CD14-positive monocyte (primary cell): ENCODE measurements at regions not wholly inside any gene's neighbourhood (a gene's known extent, or its start where the extent isn't known, plus 50 kb on each side); places are given as distances from the start of the nearest gene placed in this dataset.

Experiments used
- DNase-seq, 3 donors: peaks; one replicate each; pipeline ENCODE4 v3.0.0-alpha.2; 2011 to 2022
- H2AFZ ChIP-seq: 2 replicates; pipeline ENCODE4 v1.6.0; 2012; ENCODE audit warnings: mild to moderate bottlenecking, low read depth, low read length, inconsistent platforms; ENCODE audit not compliant: insufficient read depth, poor library complexity, severe bottlenecking
- H3K27ac ChIP-seq, 2 donors: 1 replicate in 1 of 2; 2 replicates in 1 of 2; pipeline ENCODE4 v1.5.1; 2012 to 2013; ENCODE audit warnings: low read length in 2 of 2, control low read depth in 1 of 2, inconsistent platforms in 1 of 2, low read depth in 1 of 2, mild to moderate bottlenecking in 1 of 2
- H3K27me3 ChIP-seq, 2 donors: one replicate each; pipeline versions ENCODE4 v1.6.0 to v1.6.1; 2011 to 2013; ENCODE audit warnings: low read length in 2 of 2; ENCODE audit not compliant: control insufficient read depth in 2 of 2, insufficient read depth in 2 of 2
- H3K36me3 ChIP-seq, 2 donors: replicated peaks in 1 of 2; 1 replicate in 1 of 2; 2 replicates in 1 of 2; pipeline versions ENCODE4 v1.5.1 to v1.6.1; 2012 to 2013; ENCODE audit warnings: low read length in 2 of 2, control low read depth in 1 of 2, inconsistent platforms in 1 of 2, mild to moderate bottlenecking in 1 of 2; ENCODE audit not compliant: insufficient read depth in 2 of 2, control insufficient read depth in 1 of 2
- H3K4me1 ChIP-seq, 2 donors: 1 replicate in 1 of 2; 2 replicates in 1 of 2; pipeline versions ENCODE4 v1.5.1 to v1.6.1; 2012 to 2013; ENCODE audit warnings: low read length in 2 of 2, control low read depth in 1 of 2, inconsistent platforms in 1 of 2, mild to moderate bottlenecking in 1 of 2, moderate library complexity in 1 of 2; ENCODE audit not compliant: insufficient read depth in 2 of 2, control insufficient read depth in 1 of 2
- H3K4me2 ChIP-seq: replicated peaks from 2 replicates; pipeline ENCODE3; 2012; ENCODE audit warnings: low read length, moderate library complexity, mild to moderate bottlenecking; ENCODE audit not compliant: poor library complexity, severe bottlenecking; ENCODE audit errors: extremely low read depth
- H3K4me3 ChIP-seq, 3 experiments: fragments of 200-600 bp in 1 of 3; sonication (generic) in 1 of 3; replicated peaks in 1 of 3; 1 replicate in 2 of 3; 2 replicates in 1 of 3; pipeline ENCODE4 v1.5.1; 2011 to 2013; ENCODE audit warnings: low read length in 3 of 3, mild to moderate bottlenecking in 3 of 3, control low read depth in 2 of 3, low read depth in 2 of 3, inconsistent platforms in 1 of 3, moderate library complexity in 1 of 3
- H3K79me2 ChIP-seq: 2 replicates; pipeline ENCODE4 v1.6.0; 2012; ENCODE audit warnings: mild to moderate bottlenecking, control low read depth, inconsistent platforms, low read length, moderate library complexity; ENCODE audit not compliant: insufficient read depth
- H3K9ac ChIP-seq: 2 replicates; pipeline ENCODE4 v1.6.0; 2017; ENCODE audit warnings: low read length, mild to moderate bottlenecking; ENCODE audit not compliant: insufficient read depth, poor library complexity, severe bottlenecking
- H3K9me3 ChIP-seq, 2 donors: replicated peaks in 1 of 2; 1 replicate in 1 of 2; 2 replicates in 1 of 2; pipeline versions ENCODE4 v1.5.1 to v1.6.1; 2012 to 2013; ENCODE audit warnings: low read length in 2 of 2, control low read depth in 1 of 2; ENCODE audit not compliant: control insufficient read depth in 1 of 2, insufficient read depth in 1 of 2
- H4K20me1 ChIP-seq: 2 replicates; pipeline ENCODE4 v1.6.0; 2012; ENCODE audit warnings: mild to moderate bottlenecking, low read length, control low read depth, moderate library complexity; ENCODE audit not compliant: insufficient read depth
- H3K27ac Mint-ChIP-seq, 7 donors: one replicate each; pipeline ENCODE4 v1.8.0; 2020; ENCODE audit warnings: mild to moderate bottlenecking in 7 of 7, mixed read lengths in 7 of 7, moderate library complexity in 6 of 7, inconsistent platforms in 2 of 7
- H3K27me3 Mint-ChIP-seq, 3 donors: one replicate each; pipeline ENCODE4 v1.8.0; 2021 to 2022; ENCODE audit warnings: low read depth in 3 of 3, mild to moderate bottlenecking in 3 of 3, mixed read lengths in 3 of 3, moderate library complexity in 3 of 3, inconsistent platforms in 1 of 3
- H3K36me3 Mint-ChIP-seq, 2 donors: one replicate each; pipeline ENCODE4 v1.8.0; 2020; ENCODE audit warnings: mixed read lengths in 2 of 2, inconsistent platforms in 1 of 2, mild to moderate bottlenecking in 1 of 2
- H3K4me1 Mint-ChIP-seq: one replicate; pipeline ENCODE4 v1.8.0; 2020; ENCODE audit warnings: mild to moderate bottlenecking, mixed read lengths
- H3K4me3 Mint-ChIP-seq, 2 donors: one replicate each; pipeline ENCODE4 v1.8.0; 2020; ENCODE audit warnings: mild to moderate bottlenecking in 2 of 2, mixed read lengths in 2 of 2, moderate library complexity in 1 of 2
- H3K9me3 Mint-ChIP-seq, 7 donors: one replicate each; pipeline ENCODE4 v1.8.0; 2020 to 2022; ENCODE audit warnings: mixed read lengths in 7 of 7, mild to moderate bottlenecking in 6 of 7, moderate library complexity in 6 of 7, inconsistent platforms in 2 of 7
- WGBS: methylation state at CpG from one replicate; pipeline ENCODE4 v1.1.5; 2013; ENCODE audit warnings: missing lambda C conversion rate; ENCODE audit not compliant: insufficient coverage; 5-methylcytosine and 5-hydroxymethylcytosine counted together
- intact Hi-C, 2 donors: fragments of 100-400 bp; cut with micrococcal nuclease; formaldehyde crosslinking; loops; one replicate each; pipeline versions ENCODE4 v1.15.0 to v1.15.1; 2023
- TF ChIP-seq, protein P1 (sequence below): fragments of 200-600 bp; IDR thresholded peaks from one replicate; pipeline ENCODE4 v1.8.0; 2022; ENCODE audit warnings: antibody characterized with exemption, mild to moderate bottlenecking

DNA sequence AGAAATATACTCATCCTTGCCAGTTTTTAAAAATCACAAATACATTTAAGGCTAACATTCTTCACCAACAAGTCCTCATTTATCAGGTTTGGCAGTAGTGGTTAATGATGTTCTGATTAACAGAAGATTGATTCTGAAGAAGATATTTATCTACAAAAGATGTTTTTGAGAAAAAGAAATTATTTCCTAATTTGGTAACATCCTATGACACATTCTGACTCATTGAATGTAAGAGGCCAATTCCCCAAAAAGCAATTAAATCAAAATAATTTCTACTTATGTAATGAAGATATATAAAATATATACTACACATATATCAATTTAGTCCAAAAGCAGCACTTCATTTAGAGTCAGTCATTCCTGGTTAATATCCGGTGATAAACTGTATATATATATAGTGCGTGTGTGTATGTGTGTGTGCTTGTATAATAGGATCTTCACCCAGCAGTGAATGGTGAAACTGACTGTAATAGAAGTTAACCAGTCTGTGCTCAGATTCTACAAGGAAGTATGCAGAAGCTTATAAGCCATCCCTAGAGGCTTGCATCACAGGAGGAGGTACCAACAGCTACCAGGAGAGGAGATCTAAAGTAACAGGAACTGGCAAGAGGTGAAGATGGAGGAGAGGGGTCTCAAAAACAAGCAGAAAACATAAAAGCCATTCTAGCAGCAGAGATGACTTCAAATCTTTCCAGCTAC, 82.9 kb upstream of the MARCKS start:
- Histone ChIP-seq H3K27me3 (no peaks in the 10 kb centered on the region), H3K27ac (peak overlapping the region; percentile 32 to 66), H3K79me2 (no peaks in the 10 kb centered on the region), H3K4me2 (no peak overlapping the region), H2AFZ (peak overlapping the region; percentile 23), H3K4me3 (no peak overlapping the region), H3K4me1 (peaks cover 4 to 13% of the 10 kb centered on the region in 2 donors), H3K36me3 (no peaks in the 10 kb centered on the region), H3K9ac (no peak overlapping the region), H4K20me1 (no peaks in the 10 kb centered on the region), H3K9me3 (no peaks in the 10 kb centered on the region)
- Mint-ChIP-seq H3K27ac (peak overlapping the region; percentile 4 to 87 (median 52)), H3K36me3 (peaks cover 0 to 2% of the 10 kb centered on the region in 2 donors), H3K27me3 (no peaks in the 10 kb centered on the region), H3K4me3 (no peak overlapping the region), H3K4me1 (peaks cover 11% of the 10 kb centered on the region), H3K9me3 (peaks cover 0 to 2% (median 0%) of the 10 kb centered on the region in 7 donors)
- intact Hi-C loops, result loop anchor here in 1 of 2 donors (5.0 kb wide), 1 partner anchor 33 kb away; no protein-coding TSS in a partner anchor
- 50% methylated on average over 1 of the region's 2 CpGs for WGBS
- DNase-seq, result peak; percentile 50 to 75 (median 60)
- TF ChIP-seq, protein P1, sequence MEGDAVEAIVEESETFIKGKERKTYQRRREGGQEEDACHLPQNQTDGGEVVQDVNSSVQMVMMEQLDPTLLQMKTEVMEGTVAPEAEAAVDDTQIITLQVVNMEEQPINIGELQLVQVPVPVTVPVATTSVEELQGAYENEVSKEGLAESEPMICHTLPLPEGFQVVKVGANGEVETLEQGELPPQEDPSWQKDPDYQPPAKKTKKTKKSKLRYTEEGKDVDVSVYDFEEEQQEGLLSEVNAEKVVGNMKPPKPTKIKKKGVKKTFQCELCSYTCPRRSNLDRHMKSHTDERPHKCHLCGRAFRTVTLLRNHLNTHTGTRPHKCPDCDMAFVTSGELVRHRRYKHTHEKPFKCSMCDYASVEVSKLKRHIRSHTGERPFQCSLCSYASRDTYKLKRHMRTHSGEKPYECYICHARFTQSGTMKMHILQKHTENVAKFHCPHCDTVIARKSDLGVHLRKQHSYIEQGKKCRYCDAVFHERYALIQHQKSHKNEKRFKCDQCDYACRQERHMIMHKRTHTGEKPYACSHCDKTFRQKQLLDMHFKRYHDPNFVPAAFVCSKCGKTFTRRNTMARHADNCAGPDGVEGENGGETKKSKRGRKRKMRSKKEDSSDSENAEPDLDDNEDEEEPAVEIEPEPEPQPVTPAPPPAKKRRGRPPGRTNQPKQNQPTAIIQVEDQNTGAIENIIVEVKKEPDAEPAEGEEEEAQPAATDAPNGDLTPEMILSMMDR, result no peak

DNA sequence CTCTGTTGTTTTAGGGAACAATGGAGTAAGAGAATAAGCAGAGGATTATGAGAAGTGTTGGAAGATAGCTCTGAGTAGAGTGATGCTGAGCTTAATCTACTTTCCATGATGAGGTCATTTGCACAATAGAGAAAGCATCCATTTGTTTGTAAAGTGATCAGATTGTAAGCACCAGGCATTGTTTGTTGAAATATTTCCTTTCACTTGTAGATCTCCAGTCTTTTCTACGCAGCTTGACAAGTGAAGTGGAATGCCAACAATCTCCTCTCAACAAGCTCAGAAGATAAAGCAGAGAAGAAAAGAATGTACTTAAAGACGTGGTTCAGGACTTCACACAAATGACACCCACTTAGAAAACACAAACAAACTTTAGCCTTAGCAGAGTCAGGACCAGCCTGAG, 80.1 kb upstream of the MARCKS start:
- H4K20me1 ChIP-seq, result no peaks in the 10 kb centered on the region

More for the DNA sequence above, 80.1 kb upstream of the MARCKS start:
- no peak overlapping the region for H3K9ac ChIP-seq
- H3K4me3 ChIP-seq, result no peak overlapping the region
- no peaks in the 10 kb centered on the region for H3K79me2 ChIP-seq
- Mint-ChIP-seq H3K9me3 (peaks cover 0 to 2% (median 0%) of the 10 kb centered on the region in 7 donors), H3K4me3 (no peak overlapping the region), H3K27me3 (no peaks in the 10 kb centered on the region), H3K36me3 (peaks cover 0 to 2% of the 10 kb centered on the region in 2 donors), H3K27ac (no peak overlapping the region), H3K4me1 (peaks cover 11% of the 10 kb centered on the region)
- H3K27me3 ChIP-seq, result no peaks in the 10 kb centered on the region
- H2AFZ ChIP-seq, result no peak overlapping the region
- peaks cover 4 to 13% of the 10 kb centered on the region in 2 donors for H3K4me1 ChIP-seq
- WGBS, result 90% methylated on average over 2 of the region's 2 CpGs
- intact Hi-C loops, result no loop called here
- no peak overlapping the region for H3K27ac ChIP-seq
- no peaks in the 10 kb centered on the region for H3K36me3 ChIP-seq
- no peak overlapping the region for H3K4me2 ChIP-seq
- TF ChIP-seq, protein P1, result no peak
- DNase-seq, result no peak
- H3K9me3 ChIP-seq, result no peaks in the 10 kb centered on the region
